ENCODE measurements at regions not wholly inside any gene's neighbourhood (a gene's known extent, or its start where the extent isn't known, plus 50 kb on each side); places are given as distances from the start of the nearest gene placed in this dataset.

DNA sequence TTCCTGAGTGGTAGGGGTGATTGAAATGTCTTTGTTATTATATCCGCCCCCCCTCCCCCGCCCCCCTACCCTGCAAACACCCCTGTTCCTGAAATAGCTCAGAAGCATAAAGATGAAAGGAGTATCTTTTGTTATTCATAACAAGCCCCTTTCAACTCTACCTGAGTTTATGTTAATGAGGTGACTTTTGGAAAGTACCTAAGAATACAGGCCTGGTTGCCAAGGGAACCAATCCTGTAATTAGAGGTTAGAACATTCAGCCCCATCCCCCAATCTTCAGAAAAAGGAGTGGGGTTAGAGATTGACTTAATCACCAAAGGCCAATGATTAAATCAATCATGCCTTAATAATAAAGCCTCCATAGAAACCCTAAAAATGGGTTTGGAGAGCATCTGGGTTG lies 979.2 kb upstream of the GJE1 start:
- H3K4me1 ChIP-seq (ENCODE audit: control insufficient read depth, insufficient read depth, low read length), result no peaks in the 10 kb centered on the region
- no peaks in the 10 kb centered on the region for H3K36me3 ChIP-seq (ENCODE audit: insufficient read depth, low read length)
- H3K4me2 ChIP-seq (ENCODE audit: low read length), result no peak overlapping the region
- H3K4me3 ChIP-seq (ENCODE audit: low read length), result no peak overlapping the region
- H3K9me3 ChIP-seq (replicated peaks; ENCODE audit: low read length), result no peaks in the 10 kb centered on the region
- H3K9ac ChIP-seq (ENCODE audit: low read depth, low read length), result no peak overlapping the region
- no peaks in the 10 kb centered on the region for H3K27me3 ChIP-seq (ENCODE audit: control insufficient read depth, insufficient read depth, low read length)

DNA sequence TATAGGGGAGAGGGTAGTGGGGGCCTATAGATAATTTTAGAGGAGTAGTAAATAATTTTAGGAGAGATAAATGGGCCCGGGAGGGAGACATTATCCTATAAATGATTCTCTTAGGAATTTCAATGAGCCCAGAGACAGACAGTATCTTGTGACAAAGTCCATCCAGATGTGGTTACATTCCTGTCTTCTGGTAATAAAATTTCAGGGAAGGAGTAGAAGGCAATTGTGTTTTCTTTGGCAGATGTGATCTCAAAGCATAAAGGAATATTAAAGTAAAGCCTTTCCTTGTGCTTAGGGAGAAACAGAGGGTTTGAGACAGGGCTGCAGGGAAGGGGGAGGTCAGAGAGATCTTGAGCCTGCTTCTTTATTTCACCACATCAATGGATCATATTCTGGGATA lies 979.8 kb upstream of the GJE1 start:
- Histone ChIP-seq H3K4me3 (ENCODE audit: low read length) (no peak overlapping the region), H3K4me2 (ENCODE audit: low read length) (no peak overlapping the region)

DNA sequence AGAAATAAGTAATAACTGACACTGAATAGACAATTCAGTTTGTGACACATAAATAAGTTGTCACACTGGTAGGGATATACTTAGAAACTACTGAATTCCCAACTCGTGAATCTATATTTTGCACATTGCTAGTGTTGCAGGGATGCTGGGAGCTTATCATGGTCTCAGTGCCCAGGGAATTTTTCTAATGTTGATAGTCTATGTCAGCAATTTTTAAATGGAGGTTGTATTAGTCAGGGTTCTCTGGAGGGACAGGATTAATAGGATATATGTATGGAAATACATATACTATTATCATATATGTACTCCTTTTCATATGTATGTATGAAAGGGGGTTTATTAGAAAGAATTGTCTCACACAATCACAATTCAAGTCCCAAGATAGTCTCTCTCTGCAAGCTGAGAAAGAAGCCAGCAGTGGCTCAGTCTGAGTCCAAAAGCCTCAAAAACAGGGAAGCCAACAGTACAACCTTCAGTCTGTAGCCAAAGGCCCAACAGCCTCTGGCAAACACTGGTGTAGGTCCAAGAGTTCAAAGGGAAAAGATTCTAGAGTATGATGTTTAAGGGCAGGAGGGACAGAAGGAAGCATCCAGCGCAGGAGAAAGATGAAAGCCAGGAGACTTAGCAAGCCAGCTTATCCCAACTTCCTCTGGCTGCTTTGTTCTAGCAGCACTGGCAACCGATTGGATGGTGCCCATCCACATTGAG lies 980.9 kb upstream of the GJE1 start:
- H3K4me1 ChIP-seq (ENCODE audit: control insufficient read depth, insufficient read depth, low read length), result no peaks in the 10 kb centered on the region
- H3K4me3 ChIP-seq (ENCODE audit: low read length), result no peak overlapping the region
- H3K9me3 ChIP-seq (replicated peaks; ENCODE audit: low read length), result no peaks in the 10 kb centered on the region
- no peaks in the 10 kb centered on the region for H3K36me3 ChIP-seq (ENCODE audit: insufficient read depth, low read length)
- H3K27me3 ChIP-seq (ENCODE audit: control insufficient read depth, insufficient read depth, low read length), result no peaks in the 10 kb centered on the region
- no peak overlapping the region for H3K9ac ChIP-seq (ENCODE audit: low read depth, low read length)
- no peak overlapping the region for H3K4me2 ChIP-seq (ENCODE audit: low read length)

More for the DNA sequence above, 979.8 kb upstream of the GJE1 start:
- H3K4me1 ChIP-seq (ENCODE audit: control insufficient read depth, insufficient read depth, low read length), result no peaks in the 10 kb centered on the region
- no peaks in the 10 kb centered on the region for H3K27me3 ChIP-seq (ENCODE audit: control insufficient read depth, insufficient read depth, low read length)
- no peak overlapping the region for H3K9ac ChIP-seq (ENCODE audit: low read depth, low read length)
- H3K36me3 ChIP-seq (ENCODE audit: insufficient read depth, low read length), result no peaks in the 10 kb centered on the region
- H3K9me3 ChIP-seq (replicated peaks; ENCODE audit: low read length), result no peaks in the 10 kb centered on the region

DNA sequence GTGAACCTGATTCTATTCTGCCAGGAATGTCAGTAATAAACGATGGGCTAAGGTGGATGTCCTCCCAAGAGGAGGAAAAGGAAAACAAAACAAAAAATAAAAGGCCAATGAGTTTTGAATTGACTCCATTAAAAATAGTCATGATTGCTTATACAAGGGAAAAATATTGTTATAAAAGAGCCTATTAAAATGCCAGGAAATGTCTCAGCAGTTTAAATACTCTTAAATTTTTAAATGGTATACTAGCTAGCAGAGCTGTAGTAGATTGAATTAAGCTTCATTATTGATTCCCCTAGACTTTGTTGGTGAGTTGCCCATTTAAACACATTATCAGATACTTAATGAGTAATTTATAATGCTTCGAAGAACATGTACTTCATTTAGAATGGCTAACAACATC lies 990.9 kb upstream of the GJE1 start:
- no peak overlapping the region for H3K4me3 ChIP-seq (ENCODE audit: low read length)
- H3K36me3 ChIP-seq (ENCODE audit: insufficient read depth, low read length), result no peaks in the 10 kb centered on the region
- H3K27me3 ChIP-seq (ENCODE audit: control insufficient read depth, insufficient read depth, low read length), result no peaks in the 10 kb centered on the region
- no peak overlapping the region for H3K9ac ChIP-seq (ENCODE audit: low read depth, low read length)
- H3K4me1 ChIP-seq (ENCODE audit: control insufficient read depth, insufficient read depth, low read length), result no peaks in the 10 kb centered on the region
- H3K9me3 ChIP-seq (replicated peaks; ENCODE audit: low read length), result no peaks in the 10 kb centered on the region
- H3K4me2 ChIP-seq (ENCODE audit: low read length), result no peak overlapping the region

DNA sequence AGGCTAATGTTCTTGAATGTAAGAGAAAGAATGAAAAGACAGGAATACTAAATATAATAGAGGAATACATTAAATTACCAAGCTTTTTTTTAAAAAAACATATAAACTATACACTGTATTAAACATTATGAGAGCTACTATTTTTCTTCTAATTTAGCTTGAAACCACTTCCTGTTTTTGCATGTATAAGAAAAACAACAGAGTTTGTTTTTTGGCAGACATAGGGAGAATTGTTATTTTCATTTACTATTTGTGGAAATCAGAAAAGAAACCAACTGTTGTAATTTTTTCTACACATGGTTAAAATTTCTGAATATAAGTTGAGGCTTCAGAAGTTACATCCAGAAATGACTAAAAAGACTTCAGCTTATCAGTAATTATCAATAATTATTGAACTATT lies 991.8 kb upstream of the GJE1 start:
- H3K9me3 ChIP-seq (replicated peaks; ENCODE audit: low read length), result no peaks in the 10 kb centered on the region
- H3K4me2 ChIP-seq (ENCODE audit: low read length), result no peak overlapping the region
- H3K27me3 ChIP-seq (ENCODE audit: control insufficient read depth, insufficient read depth, low read length), result no peaks in the 10 kb centered on the region
- H3K9ac ChIP-seq (ENCODE audit: low read depth, low read length), result no peak overlapping the region
- H3K36me3 ChIP-seq (ENCODE audit: insufficient read depth, low read length), result no peaks in the 10 kb centered on the region
- no peak overlapping the region for H3K4me3 ChIP-seq (ENCODE audit: low read length)
- no peaks in the 10 kb centered on the region for H3K4me1 ChIP-seq (ENCODE audit: control insufficient read depth, insufficient read depth, low read length)

DNA sequence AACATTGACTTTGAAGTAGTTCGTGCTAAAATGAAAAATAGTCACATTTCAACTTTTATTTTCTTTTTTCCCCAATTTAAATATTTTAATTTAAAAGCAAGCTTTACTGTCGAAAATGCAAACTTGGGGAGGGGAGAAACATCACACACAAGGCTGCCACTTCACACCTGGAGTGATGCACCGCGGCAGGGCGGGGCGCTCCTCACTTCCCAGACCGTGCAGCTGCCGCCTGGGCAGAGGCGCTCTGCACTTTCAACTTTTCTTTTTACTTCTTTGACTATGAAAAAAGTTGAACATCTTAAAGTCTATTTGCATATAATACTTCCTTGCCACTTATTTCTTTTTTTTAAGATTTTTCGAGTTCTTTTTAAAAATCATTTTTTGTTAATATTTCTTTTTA lies 993.3 kb upstream of the GJE1 start:
- Histone ChIP-seq H3K27me3 (ENCODE audit: control insufficient read depth, insufficient read depth, low read length) (no peaks in the 10 kb centered on the region), H3K36me3 (ENCODE audit: insufficient read depth, low read length) (no peaks in the 10 kb centered on the region), H3K9me3 (replicated peaks; ENCODE audit: low read length) (no peaks in the 10 kb centered on the region), H3K4me2 (ENCODE audit: low read length) (no peak overlapping the region), H3K4me1 (ENCODE audit: control insufficient read depth, insufficient read depth, low read length) (no peaks in the 10 kb centered on the region), H3K9ac (ENCODE audit: low read depth, low read length) (no peak overlapping the region), H3K4me3 (ENCODE audit: low read length) (no peak overlapping the region)

DNA sequence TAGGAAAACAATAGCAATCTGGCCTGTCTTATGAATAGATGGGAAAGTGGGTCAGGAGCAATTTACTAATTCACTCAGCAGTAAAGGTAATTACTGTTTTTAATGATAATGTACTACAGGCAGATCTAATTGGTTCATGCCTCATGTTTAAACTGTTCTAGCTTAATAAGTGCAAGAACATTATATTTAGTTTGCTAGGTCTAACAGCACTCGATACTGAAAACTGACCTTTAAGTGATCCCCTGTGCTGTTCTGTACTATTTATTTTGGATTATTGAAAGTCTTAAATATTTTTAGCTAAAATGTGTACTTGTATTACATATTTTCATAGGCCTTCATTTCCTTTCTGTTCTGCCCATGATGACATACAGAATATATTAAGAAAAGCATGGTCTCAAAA lies 998.0 kb upstream of the GJE1 start:
- Histone ChIP-seq H3K27me3 (ENCODE audit: control insufficient read depth, insufficient read depth, low read length) (no peaks in the 10 kb centered on the region), H3K4me2 (ENCODE audit: low read length) (no peak overlapping the region), H3K9ac (ENCODE audit: low read depth, low read length) (no peak overlapping the region), H3K4me1 (ENCODE audit: control insufficient read depth, insufficient read depth, low read length) (no peaks in the 10 kb centered on the region), H3K36me3 (ENCODE audit: insufficient read depth, low read length) (no peaks in the 10 kb centered on the region), H3K9me3 (replicated peaks; ENCODE audit: low read length) (no peaks in the 10 kb centered on the region), H3K4me3 (ENCODE audit: low read length) (no peak overlapping the region)

DNA sequence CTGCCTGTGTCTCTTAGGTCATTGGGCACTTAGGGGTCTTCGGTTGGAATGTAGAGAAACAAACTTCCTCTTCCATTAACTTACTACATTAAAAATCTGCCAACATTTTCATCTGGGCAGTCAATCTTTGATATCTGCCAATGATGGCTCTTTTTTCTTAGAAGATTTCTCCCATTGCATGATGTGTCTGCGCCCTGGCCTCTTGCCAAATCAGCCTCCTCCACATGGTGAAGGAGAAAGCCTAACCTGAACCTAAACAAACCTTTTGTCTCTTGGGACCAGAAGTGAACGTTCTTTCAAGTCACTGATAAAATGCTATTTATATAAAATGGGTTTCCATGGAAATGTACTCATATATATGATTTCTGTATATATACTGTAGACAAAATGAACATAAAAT lies 998.9 kb upstream of the GJE1 start:
- Histone ChIP-seq H3K4me2 (ENCODE audit: low read length) (no peak overlapping the region), H3K9me3 (replicated peaks; ENCODE audit: low read length) (no peaks in the 10 kb centered on the region), H3K4me1 (ENCODE audit: control insufficient read depth, insufficient read depth, low read length) (no peaks in the 10 kb centered on the region), H3K4me3 (ENCODE audit: low read length) (no peak overlapping the region), H3K27me3 (ENCODE audit: control insufficient read depth, insufficient read depth, low read length) (no peaks in the 10 kb centered on the region), H3K9ac (ENCODE audit: low read depth, low read length) (no peak overlapping the region), H3K36me3 (ENCODE audit: insufficient read depth, low read length) (no peaks in the 10 kb centered on the region)

DNA sequence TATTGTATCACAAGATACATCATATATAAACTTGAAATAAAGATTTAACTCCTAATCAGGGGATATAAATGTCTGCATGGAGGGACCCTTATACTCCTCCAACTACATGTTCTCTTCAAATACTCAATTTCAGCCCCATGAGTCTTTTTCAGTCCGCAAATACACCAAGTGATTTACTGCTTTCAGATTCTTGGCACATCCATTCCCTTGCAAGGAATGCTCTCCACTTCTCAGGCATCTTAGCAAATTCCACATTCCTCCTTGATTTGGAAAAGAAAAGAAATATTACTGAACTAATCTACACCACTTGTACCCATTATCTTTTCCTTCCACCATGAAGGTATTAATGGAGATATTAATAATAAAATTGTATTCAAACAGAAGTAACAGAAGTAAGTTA lies 999.4 kb upstream of the GJE1 start:
- Histone ChIP-seq H3K9ac (ENCODE audit: low read depth, low read length) (no peak overlapping the region), H3K27me3 (ENCODE audit: control insufficient read depth, insufficient read depth, low read length) (no peaks in the 10 kb centered on the region), H3K4me1 (ENCODE audit: control insufficient read depth, insufficient read depth, low read length) (no peaks in the 10 kb centered on the region), H3K36me3 (ENCODE audit: insufficient read depth, low read length) (no peaks in the 10 kb centered on the region), H3K4me3 (ENCODE audit: low read length) (no peak overlapping the region), H3K9me3 (replicated peaks; ENCODE audit: low read length) (no peaks in the 10 kb centered on the region), H3K4me2 (ENCODE audit: low read length) (no peak overlapping the region)

DNA sequence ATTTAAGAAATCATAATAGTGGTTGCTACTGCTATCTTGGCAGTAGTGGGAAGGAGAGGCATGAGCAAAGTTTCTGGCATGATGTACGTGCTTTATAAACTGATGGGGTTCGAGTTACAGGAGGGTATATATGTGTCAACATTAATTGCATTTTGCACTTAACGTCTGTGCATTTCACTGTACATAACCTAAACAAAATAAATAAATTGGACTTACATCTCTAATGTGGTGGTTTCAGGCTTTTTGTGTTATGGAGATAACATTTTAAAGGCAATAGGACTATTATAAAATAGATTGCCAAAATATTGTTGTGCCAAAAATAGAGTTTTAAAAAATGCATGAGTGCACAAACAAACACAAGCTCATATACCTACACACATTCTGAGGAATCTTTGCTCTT lies 1001.1 kb upstream of the GJE1 start:
- Histone ChIP-seq H3K4me1 (ENCODE audit: control insufficient read depth, insufficient read depth, low read length) (no peaks in the 10 kb centered on the region), H3K4me2 (ENCODE audit: low read length) (no peak overlapping the region), H3K9me3 (replicated peaks; ENCODE audit: low read length) (no peaks in the 10 kb centered on the region), H3K27me3 (ENCODE audit: control insufficient read depth, insufficient read depth, low read length) (no peaks in the 10 kb centered on the region), H3K36me3 (ENCODE audit: insufficient read depth, low read length) (no peaks in the 10 kb centered on the region), H3K9ac (ENCODE audit: low read depth, low read length) (no peak overlapping the region), H3K4me3 (ENCODE audit: low read length) (no peak overlapping the region)

DNA sequence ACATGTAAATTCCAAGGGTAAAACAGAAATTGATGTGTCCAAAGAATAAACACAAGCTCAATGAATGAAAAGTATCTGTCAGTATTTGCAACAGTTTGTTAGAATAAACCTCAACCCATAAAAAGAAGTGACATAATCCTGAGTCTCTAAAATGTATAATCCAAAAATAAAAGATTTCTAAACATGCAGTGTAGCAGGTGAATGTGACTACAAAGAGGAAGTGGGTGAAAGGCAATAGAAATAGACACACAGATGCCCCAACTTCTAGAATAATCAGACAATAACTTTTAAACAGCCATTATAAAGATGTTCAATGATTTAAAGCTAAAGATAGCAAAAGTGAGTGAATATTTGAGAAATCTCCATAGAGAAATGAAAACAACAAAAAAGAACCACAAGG lies 1009.2 kb upstream of the GJE1 start:
- H3K36me3 ChIP-seq (ENCODE audit: insufficient read depth, low read length), result no peaks in the 10 kb centered on the region
- H3K9ac ChIP-seq (ENCODE audit: low read depth, low read length), result no peak overlapping the region
- no peak overlapping the region for H3K4me3 ChIP-seq (ENCODE audit: low read length)
- H3K4me1 ChIP-seq (ENCODE audit: control insufficient read depth, insufficient read depth, low read length), result no peaks in the 10 kb centered on the region
- H3K27me3 ChIP-seq (ENCODE audit: control insufficient read depth, insufficient read depth, low read length), result no peaks in the 10 kb centered on the region
- no peaks in the 10 kb centered on the region for H3K9me3 ChIP-seq (replicated peaks; ENCODE audit: low read length)
- no peak overlapping the region for H3K4me2 ChIP-seq (ENCODE audit: low read length)

DNA sequence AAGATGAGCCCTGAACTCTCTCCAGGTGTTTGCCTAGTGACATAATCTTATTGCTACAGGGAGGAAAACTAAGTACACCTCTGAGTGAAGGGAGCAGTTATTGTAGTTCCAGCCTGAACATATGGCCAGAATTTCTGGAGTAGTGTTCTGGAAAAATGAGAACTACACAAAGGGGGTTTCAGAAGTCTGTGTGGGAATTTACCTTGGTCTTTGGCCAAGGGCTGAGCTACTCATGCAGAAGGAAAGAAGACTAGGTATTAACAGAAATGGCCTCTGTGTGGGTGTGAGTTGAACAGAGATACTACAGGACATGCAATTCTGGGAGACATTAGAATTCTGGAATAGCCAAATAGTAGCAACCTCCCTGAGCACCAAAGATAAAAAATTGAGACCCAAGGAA lies 1009.7 kb upstream of the GJE1 start:
- Histone ChIP-seq H3K9ac (ENCODE audit: low read depth, low read length) (no peak overlapping the region), H3K27me3 (ENCODE audit: control insufficient read depth, insufficient read depth, low read length) (no peaks in the 10 kb centered on the region), H3K4me1 (ENCODE audit: control insufficient read depth, insufficient read depth, low read length) (no peaks in the 10 kb centered on the region), H3K4me2 (ENCODE audit: low read length) (no peak overlapping the region), H3K36me3 (ENCODE audit: insufficient read depth, low read length) (no peaks in the 10 kb centered on the region), H3K4me3 (ENCODE audit: low read length) (no peak overlapping the region), H3K9me3 (replicated peaks; ENCODE audit: low read length) (no peaks in the 10 kb centered on the region)

Measured in skeletal muscle satellite cell (primary cell).